H1 (cell line): ENCODE measurements at regions not wholly inside any gene's neighbourhood (a gene's known extent, or its start where the extent isn't known, plus 50 kb on each side); places are given as distances from the start of the nearest gene placed in this dataset.

Experiments
- ATF2 ChIP-seq: IDR thresholded peaks from 2 replicates; pipeline ENCODE4 v1.6.1; 2012; ENCODE audit warnings: low read length, inconsistent platforms
- CTCF ChIP-seq, 3 experiments: IDR thresholded peaks; 1 replicate in 2 of 3; 2 replicates in 1 of 3; pipeline versions ENCODE4 v1.5.1 to v1.6.1; 2011; ENCODE audit warnings: low read length in 3 of 3, mild to moderate bottlenecking in 3 of 3, inconsistent platforms in 2 of 3, low read depth in 1 of 3, moderate library complexity in 1 of 3; ENCODE audit not compliant: insufficient read depth in 1 of 3; ENCODE audit errors: control extremely low read depth in 1 of 3
- EZH2 ChIP-seq: fragments of 200-600 bp; sonication (generic); IDR thresholded peaks from 2 replicates; pipeline ENCODE4 v1.7.1; 2012; ENCODE audit warnings: low read depth, mild to moderate bottlenecking, moderate library complexity, low read length, inconsistent platforms; ENCODE audit not compliant: severe bottlenecking

GRCh38 chr20:50313827-50314677 lies 123.4 kb downstream of the CEBPB start:
- no peak for TF ChIP-seq ATF2
- no peak for TF ChIP-seq CTCF (IDR thresholded peaks at IDR 0.05; ENCODE audit: control extremely low read depth in 1 of 3, insufficient read depth in 1 of 3, low read depth in 1 of 3, low read length in 3 of 3)
- TF ChIP-seq EZH2: no peak
